Activated naive CD4-positive, alpha-beta T cell treated with anti-CD3 and anti-CD28 coated beads, Interleukin-2, amount 50 U/mL, for 16 hours (primary cell): ENCODE measurements at regions not wholly inside any gene's neighbourhood (a gene's known extent, or its start where the extent isn't known, plus 50 kb on each side); places are given as distances from the start of the nearest gene placed in this dataset.

Experiments used
- DNase-seq: peaks from one replicate; pipeline ENCODE4 v3.0.0-alpha.2; 2020

GRCh38 chr20:40442181-40442963, 246.7 kb downstream of the MAFB start:
- DNase-seq: no peak

GRCh38 chr20:40441771-40442170, 247.3 kb downstream of the MAFB start:
- no peak for DNase-seq

GRCh38 chr20:40438161-40438830, 250.7 kb downstream of the MAFB start:
- DNase-seq: no peak

- no peak for DNase-seq
Observed at GRCh38 chr20:40436011-40436410, 253.0 kb downstream of the MAFB start.

GRCh38 chr20:40435146-40435895, 253.7 kb downstream of the MAFB start:
- no peak for DNase-seq

- DNase-seq: no peak
Observed at GRCh38 chr20:40434122-40434521, 254.9 kb downstream of the MAFB start.

- no peak for DNase-seq
Observed at GRCh38 chr20:40433341-40433861, 255.6 kb downstream of the MAFB start.

GRCh38 chr20:40431611-40432010, 257.4 kb downstream of the MAFB start:
- DNase-seq: no peak

- DNase-seq: no peak
Observed at GRCh38 chr20:40431112-40431511, 257.9 kb downstream of the MAFB start.

- DNase-seq: no peak
Observed at GRCh38 chr20:40427026-40427425, 262.0 kb downstream of the MAFB start.

GRCh38 chr20:40424695-40425094, 264.3 kb downstream of the MAFB start:
- DNase-seq: no peak

GRCh38 chr20:40422656-40423055, 266.4 kb downstream of the MAFB start:
- DNase-seq: no peak

- DNase-seq: no peak
Observed at GRCh38 chr20:40416274-40416673, 272.8 kb downstream of the MAFB start.

- no peak for DNase-seq
Observed at GRCh38 chr20:40414843-40415615, 274.0 kb downstream of the MAFB start.

- no peak for DNase-seq
Observed at GRCh38 chr20:40410028-40410427, 279.0 kb downstream of the MAFB start.

- no peak for DNase-seq
Observed at GRCh38 chr20:40397467-40397866, 291.6 kb downstream of the MAFB start.

- DNase-seq: no peak
Observed at GRCh38 chr20:40393197-40394079, 295.6 kb downstream of the MAFB start.

- DNase-seq: no peak
Observed at GRCh38 chr20:40390654-40391053, 298.4 kb downstream of the MAFB start.

- no peak for DNase-seq
Observed at GRCh38 chr20:40370800-40371199, 318.2 kb downstream of the MAFB start.

- DNase-seq: no peak
Observed at GRCh38 chr20:40368876-40369275, 320.2 kb downstream of the MAFB start.

GRCh38 chr20:40361916-40362315, 327.1 kb downstream of the MAFB start:
- DNase-seq: no peak
